K562 (cell line): ENCODE measurements at regions not wholly inside any gene's neighbourhood (a gene's known extent, or its start where the extent isn't known, plus 50 kb on each side); places are given as distances from the start of the nearest gene placed in this dataset.

Experiments
- CHD7 ChIP-seq: fragments of 200-600 bp; sonication (generic); IDR thresholded peaks from one replicate; pipeline ENCODE4 v1.6.1; 2012; ENCODE audit warnings: mild to moderate bottlenecking, low read depth, low read length, inconsistent platforms
- MGA ChIP-seq: fragments of 450-650 bp; IDR thresholded peaks from 2 replicates; pipeline ENCODE4 v1.6.1; 2016; ENCODE audit warnings: mild to moderate bottlenecking, moderate library complexity
- POLR3A ChIP-seq: IDR thresholded peaks from 2 replicates; pipeline ENCODE4 v1.6.1; 2011; ENCODE audit warnings: borderline replicate concordance, mild to moderate bottlenecking, moderate library complexity; ENCODE audit not compliant: insufficient read length, insufficient read depth; ENCODE audit errors: extremely low read depth
- ZNF717 ChIP-seq: fragments of 250-450 bp; sonication (Bioruptor Pico); IDR thresholded peaks from 2 replicates; pipeline ENCODE4 v1.5.0; 2021
- TF ChIP-seq, protein P1 (sequence below): fragments of 250-450 bp; sonication (Bioruptor Pico); IDR thresholded peaks from 2 replicates; pipeline ENCODE4 v1.9.0; 2021; ENCODE audit warnings: mild to moderate bottlenecking

- TF ChIP-seq MGA (no peak), POLR3A (no peak), ZNF717 (no peak), CHD7 (no peak)
- TF ChIP-seq, protein P1, sequence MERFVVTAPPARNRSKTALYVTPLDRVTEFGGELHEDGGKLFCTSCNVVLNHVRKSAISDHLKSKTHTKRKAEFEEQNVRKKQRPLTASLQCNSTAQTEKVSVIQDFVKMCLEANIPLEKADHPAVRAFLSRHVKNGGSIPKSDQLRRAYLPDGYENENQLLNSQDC (CRISPR knock-in tag), result no peak
Measured at GRCh38 chr3:106530367-106530766, 661.6 kb upstream of the CBLB start (continued).
